HG02852 (cell line): ENCODE measurements at regions not wholly inside any gene's neighbourhood (a gene's known extent, or its start where the extent isn't known, plus 50 kb on each side); places are given as distances from the start of the nearest gene placed in this dataset.
A peak's percentile ranks its signal among the peaks of the same experiment; 100 is the strongest.
"Not testable (repeated sequence)": the region's sequence is repeated elsewhere in the genome, so short reads cannot be mapped to it uniquely, and the experiment has no call there.

Experiments used
- ATAC-seq: cut with Tn5 transposase; IDR thresholded peaks from one replicate; pipeline ENCODE4 v1.9.1; 2021; ENCODE audit warnings: mild to moderate bottlenecking, moderate library complexity; ENCODE audit not compliant: unreplicated experiment

DNA sequence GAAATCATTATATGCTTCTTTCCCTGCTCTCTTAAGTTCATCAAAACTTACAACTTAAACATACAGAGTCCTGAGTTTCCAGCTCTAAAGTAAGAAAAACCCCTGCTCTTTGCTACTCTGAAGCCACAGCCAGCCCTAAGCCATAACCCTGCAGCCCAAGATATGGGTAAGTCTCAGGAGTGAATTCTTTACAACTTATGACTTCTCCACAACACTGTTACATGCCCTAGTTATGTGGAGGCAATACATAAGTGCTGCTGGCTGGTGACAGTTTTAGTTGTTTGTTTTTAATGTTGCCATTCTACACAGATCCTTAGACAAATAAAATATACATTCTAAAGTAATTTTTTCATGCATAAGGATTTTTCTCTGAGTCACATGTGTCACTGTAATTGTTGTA, 100.2 kb downstream of the FBXO8 start:
- no peak for ATAC-seq

DNA sequence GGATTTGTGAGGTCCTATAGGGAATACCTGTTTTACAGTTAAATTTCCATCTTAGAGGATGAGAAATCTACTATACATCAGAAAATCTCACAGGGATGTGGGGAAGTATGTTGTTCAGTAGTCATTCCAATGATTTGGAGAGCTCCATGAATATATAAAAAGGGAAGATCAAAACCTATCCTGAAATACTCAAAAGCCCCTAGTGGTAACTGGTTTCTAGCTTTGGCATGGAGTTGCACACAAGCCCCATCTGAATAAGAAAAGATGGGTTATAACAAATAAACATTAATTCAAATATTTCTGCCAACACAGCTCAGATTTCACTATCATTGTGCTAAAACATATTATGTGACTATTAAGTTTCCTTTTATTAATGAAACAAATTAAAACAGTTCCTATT, 101.6 kb downstream of the FBXO8 start:
- ATAC-seq = no peak

- no peak for ATAC-seq
Measured at GRCh38 chr4:174177536-174177935, 105.9 kb downstream of the FBXO8 start.

DNA sequence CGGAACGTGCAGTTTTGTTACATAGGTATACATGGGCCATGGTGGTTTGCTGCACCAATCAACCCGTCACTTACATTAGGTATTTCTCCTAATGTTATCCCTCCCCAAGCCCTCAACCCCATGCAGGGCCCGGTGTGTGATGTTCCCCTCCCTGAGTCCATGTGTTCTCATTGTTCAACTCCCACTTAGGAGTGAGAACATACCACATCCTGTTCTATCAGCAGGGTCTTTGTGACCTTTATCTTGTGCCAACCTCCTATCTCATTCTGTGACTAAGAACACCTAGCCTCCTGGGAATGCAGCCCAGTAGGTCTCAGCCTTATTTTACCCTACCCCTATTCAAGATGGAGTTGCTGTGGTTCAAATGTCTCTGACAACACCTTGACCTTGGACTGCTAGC, 107.6 kb downstream of the FBXO8 start:
- ATAC-seq = not testable (repeated sequence)

GRCh38 chr4:174173360-174173759, 110.1 kb downstream of the FBXO8 start:
- no peak for ATAC-seq

- ATAC-seq = no peak
Measured at GRCh38 chr4:174172274-174172673, 111.2 kb downstream of the FBXO8 start.

- ATAC-seq = no peak
Measured at GRCh38 chr4:174170906-174171305, 112.6 kb downstream of the FBXO8 start.

GRCh38 chr4:174170091-174170490, 113.4 kb downstream of the FBXO8 start:
- no peak for ATAC-seq

DNA sequence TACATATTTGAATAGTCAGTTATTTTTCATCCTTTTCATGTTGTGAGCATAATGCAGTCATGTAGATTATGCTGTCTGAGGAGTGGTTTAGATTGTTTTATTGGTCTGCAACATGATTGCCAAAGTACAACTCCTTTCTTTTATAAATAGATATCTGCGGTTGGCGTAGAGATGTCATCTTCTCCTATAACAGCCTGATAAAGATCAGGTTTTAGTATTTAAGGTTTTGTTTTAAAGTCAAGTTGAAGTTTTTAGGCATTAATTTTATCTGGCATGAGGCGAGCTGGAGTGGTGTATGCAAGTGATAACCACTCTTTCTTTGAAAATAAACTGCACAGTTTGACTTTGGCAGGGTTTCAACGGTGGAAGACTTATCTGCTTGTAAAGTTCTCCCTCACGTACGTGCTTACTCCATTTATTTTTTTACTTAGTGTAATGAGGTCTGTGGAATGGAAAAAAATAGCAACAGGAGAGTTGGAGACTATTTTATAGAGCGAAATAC, 126.3 kb downstream of the FBXO8 start:
- no peak for ATAC-seq

GRCh38 chr4:174156239-174156826, 127.1 kb downstream of the FBXO8 start:
- peak; percentile 92 for ATAC-seq

DNA sequence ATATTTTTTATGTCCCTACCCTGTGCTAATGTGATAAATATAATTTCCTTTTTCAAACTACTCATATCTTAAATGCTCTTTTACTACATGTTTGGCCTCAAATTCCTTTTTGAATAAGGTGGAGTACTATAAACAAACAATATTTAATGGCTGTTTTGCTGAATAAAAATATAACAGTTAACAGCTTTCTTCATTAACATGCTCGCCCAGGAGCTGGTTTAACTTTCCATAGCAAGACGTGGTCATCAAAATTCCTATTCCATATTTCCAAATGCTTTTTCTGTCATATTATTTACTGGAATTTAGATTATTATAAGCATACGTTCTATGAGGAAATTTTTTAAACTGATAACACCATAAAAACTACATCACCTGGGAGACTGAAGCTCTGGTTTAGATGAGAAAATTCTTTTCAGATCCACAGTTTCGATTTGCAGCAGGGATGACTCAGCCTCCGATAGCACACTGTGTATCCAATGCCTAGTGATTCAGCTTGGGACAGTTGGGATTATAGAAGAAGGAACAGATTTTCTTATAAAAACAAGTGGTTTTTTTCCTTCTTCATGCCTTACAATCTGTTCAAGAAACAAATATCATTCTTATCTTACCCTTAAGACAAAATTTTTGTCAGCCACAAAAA, 129.1 kb downstream of the FBXO8 start:
- no peak for ATAC-seq

GRCh38 chr4:174152717-174153466, 130.6 kb downstream of the FBXO8 start:
- ATAC-seq = no peak

DNA sequence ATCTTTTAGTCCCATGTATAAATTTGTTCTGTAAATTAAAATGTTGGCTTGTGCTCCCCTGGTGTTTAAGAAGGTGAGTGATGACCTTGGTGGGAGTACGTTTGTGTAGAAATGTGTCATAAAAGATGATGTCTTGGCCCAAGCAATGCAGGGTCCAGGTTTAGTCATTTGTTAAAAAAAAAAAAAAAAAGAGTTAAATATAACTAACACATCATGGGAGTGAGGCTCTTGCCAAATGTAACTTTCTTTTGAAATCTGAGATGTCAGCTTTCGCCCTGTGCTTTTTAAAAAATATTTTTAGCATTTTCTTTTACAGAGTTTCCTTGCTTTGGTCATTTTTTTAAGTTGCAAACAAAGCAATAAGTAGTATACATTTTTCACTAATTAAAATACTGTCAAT, 135.6 kb downstream of the FBXO8 start:
- no peak for ATAC-seq

GRCh38 chr4:174144106-174144505, 139.4 kb downstream of the FBXO8 start:
- ATAC-seq = no peak

DNA sequence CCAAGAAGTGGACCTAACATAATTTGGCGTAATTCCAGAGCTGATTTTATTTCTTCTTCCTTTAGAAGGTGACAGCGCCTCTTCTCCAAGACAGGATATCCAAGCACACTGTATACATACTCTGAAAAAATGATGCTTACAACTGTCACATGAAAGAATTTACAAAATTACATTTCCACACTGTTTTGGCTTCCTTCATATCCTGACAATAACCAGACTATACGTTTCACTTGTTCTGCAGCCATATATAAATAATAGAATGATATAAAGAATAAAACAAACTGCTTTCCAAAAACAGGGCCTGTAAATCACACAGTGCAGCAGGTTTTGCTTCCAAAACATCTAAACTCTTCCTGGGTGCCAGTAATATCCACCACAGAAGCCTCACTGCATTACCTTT, 141.6 kb downstream of the FBXO8 start:
- no peak for ATAC-seq

DNA sequence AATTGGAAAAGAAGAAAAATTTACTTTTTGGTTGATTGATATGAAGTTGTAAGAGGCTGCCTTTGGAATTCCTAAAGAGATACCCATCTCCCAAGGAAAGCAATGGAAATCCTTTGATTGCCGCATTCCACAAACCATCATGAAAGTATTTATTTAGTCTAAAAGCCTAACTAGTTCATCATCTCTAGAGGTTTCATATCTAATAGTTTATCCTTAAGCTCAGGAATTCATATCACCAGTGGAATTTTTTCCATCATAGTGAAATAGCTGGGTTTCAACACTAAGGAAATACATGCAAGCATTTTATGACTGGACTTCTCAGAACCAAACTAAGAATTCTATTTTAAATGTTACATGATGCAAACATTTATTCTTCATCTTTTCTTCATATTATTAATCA, 144.9 kb downstream of the FBXO8 start:
- ATAC-seq = no peak

GRCh38 chr4:174137698-174138097, 145.8 kb downstream of the FBXO8 start:
- no peak for ATAC-seq

DNA sequence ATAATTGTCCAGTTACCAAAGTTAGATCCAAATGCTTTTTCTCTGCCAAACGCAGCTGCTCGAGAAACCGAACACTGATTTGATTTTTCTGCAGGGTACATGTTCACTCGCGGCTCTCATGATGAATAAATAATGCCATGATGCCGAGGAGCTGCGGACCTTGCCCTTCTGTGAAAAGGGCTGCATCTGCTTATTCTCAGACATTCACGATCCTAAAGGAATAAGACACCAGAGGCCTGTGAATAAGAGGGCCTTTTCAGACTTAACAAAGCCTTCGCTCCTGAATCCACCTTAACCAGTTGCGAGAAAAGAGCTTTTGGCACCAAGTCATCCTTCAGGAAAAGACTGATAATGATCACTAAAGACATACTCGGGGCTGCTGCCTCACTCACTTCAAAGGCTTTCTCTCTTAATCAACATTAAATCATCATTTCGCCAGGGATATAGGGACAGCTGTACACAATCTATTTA, 147.5 kb downstream of the FBXO8 start:
- no peak for ATAC-seq

DNA sequence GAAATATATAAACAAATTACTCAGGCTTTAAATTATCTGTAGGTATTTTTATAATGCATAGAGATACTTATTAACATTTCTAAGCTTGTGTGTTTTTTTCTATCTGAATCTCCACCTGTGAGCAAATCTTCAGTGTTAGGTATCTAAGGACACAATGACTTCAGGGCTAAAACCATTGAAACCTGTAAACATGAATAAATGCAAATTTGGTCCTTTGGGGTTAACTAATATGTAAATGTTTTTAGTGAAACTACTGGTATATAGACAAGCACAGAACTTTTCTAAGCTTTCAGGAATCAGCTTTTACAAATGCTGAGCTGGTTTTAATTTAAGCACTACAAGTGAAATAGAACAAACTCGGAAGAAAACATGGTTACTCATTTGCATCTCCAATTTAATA, 147.9 kb downstream of the FBXO8 start:
- no peak for ATAC-seq

DNA sequence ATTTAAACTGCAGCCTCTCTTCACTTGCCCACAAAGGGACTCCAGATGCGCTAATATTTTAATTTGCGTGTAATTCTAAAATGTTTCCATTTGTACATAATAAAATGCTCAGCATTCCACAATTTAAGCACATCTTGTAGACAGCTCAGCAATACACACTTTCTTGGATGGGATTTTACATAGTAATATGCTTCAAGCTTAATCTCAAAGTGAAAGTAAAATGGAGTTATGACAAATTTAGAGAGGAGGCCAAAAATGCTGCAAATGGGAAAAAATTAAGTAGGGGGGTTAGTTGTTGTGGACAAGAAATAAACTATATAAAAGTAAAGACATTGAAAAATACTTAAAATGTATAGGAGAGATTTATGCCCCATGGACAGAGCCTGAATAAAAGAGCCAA, 149.1 kb downstream of the FBXO8 start:
- ATAC-seq = no peak

- no peak for ATAC-seq
Measured at GRCh38 chr4:174133551-174133950, 149.9 kb downstream of the FBXO8 start.

GRCh38 chr4:174131901-174132300, 151.6 kb downstream of the FBXO8 start:
- no peak for ATAC-seq
